ENCODE measurements at regions not wholly inside any gene's neighbourhood (a gene's known extent, or its start where the extent isn't known, plus 50 kb on each side); places are given as distances from the start of the nearest gene placed in this dataset.
"Not testable (repeated sequence)": the region's sequence is repeated elsewhere in the genome, so short reads cannot be mapped to it uniquely, and the experiment has no call there.

DNA sequence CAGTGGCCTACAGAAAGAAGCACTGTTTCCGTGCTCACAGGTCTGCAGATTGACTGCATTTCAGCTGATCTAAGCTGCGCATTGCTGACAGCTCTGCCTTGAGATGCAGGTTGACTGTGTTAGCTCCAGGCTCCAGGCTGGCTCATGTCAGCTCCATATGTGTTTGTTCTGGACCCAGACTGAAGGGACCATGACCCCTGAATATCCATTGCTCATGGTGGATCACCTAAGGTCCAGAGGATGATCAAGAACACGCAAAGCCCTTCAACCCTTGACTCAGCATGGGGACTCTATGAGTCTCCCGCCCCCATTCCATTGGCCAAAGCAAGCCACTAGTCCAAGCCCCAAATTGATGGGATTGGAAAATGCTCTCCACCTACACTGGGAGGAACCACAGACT is 239.3 kb upstream of the C16orf82 start:
- DNase-seq (ENCODE audit: low spot score), result no peak
- Histone ChIP-seq H3K4me2 (ENCODE audit: low read length) (no peak overlapping the region), H3K9me2 (ENCODE audit: insufficient read depth, low read length) (no peaks in the 10 kb centered on the region), H2AFZ (ENCODE audit: low read length) (no peak overlapping the region), H3K27ac (ENCODE audit: low read depth, low read length, poor library complexity, severe bottlenecking) (no peak overlapping the region), H3K4me1 (ENCODE audit: insufficient read depth, low read length, poor library complexity, severe bottlenecking) (no peaks in the 10 kb centered on the region), H3K36me3 (ENCODE audit: insufficient read depth, low read length) (no peaks in the 10 kb centered on the region), H4K20me1 (ENCODE audit: insufficient read depth, low read length) (no peaks in the 10 kb centered on the region), H3K4me3 (ENCODE audit: low read depth, low read length, poor library complexity, severe bottlenecking) (no peak overlapping the region), H3K9me3 (ENCODE audit: low read length) (no peaks in the 10 kb centered on the region), H3K79me2 (ENCODE audit: insufficient read depth, low read depth, low read length) (no peaks in the 10 kb centered on the region)
- BruUV-seq (replicated peaks), result no TSS peak
- intact Hi-C loops (cut with micrococcal nuclease; ENCODE audit: unreplicated experiment), result no loop called here
- ChIA-PET POLR2A (no interaction called here), CTCF (ENCODE audit: unreplicated experiment) (no interaction called here)
- TF ChIP-seq, protein P1, sequence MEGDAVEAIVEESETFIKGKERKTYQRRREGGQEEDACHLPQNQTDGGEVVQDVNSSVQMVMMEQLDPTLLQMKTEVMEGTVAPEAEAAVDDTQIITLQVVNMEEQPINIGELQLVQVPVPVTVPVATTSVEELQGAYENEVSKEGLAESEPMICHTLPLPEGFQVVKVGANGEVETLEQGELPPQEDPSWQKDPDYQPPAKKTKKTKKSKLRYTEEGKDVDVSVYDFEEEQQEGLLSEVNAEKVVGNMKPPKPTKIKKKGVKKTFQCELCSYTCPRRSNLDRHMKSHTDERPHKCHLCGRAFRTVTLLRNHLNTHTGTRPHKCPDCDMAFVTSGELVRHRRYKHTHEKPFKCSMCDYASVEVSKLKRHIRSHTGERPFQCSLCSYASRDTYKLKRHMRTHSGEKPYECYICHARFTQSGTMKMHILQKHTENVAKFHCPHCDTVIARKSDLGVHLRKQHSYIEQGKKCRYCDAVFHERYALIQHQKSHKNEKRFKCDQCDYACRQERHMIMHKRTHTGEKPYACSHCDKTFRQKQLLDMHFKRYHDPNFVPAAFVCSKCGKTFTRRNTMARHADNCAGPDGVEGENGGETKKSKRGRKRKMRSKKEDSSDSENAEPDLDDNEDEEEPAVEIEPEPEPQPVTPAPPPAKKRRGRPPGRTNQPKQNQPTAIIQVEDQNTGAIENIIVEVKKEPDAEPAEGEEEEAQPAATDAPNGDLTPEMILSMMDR (conservative IDR thresholded peaks at IDR 0.05; ENCODE audit: low read length), result no peak
- no peak for TF ChIP-seq EZH2phosphoT487 (IDR thresholded peaks at IDR 0.05; ENCODE audit: borderline replicate concordance, low read depth, low read length)

DNA sequence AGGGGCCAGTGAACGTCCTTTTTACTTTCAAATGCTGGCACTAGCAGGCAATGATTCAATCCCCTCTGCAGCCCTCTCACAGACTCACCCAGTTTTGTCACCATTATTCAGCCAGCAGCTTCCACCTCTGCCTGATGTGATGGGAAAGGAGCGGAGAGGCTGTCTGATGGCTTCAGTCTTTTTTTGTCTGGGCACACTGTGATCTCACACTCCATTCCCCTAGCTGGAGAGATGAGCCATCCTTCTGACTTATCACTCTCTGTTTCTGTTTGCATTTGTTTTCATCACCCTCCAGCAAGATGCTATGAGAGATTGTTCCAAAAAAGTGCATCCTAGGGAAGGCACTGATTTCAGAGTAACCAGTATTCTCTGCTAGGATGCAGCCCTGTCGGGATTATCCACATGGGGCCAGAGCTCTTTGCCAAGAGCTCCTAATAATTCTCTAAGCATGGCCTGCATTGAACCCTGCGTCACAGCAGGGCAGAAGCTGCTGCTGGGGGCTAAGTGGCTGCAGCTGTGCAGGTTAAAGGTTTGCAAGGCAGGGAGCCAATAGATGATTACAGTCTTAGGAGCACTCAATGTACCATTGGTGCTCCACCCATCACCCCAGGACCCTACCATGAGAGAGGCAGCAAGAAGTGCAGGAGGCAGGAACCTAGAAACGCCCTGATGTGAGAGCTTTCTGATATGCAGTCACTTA is 236.1 kb upstream of the C16orf82 start:
- Histone ChIP-seq H3K4me3 (ENCODE audit: low read depth, low read length, poor library complexity, severe bottlenecking) (no peak overlapping the region), H3K9me3 (ENCODE audit: low read length) (no peaks in the 10 kb centered on the region), H3K27ac (ENCODE audit: low read depth, low read length, poor library complexity, severe bottlenecking) (no peak overlapping the region), H3K4me2 (ENCODE audit: low read length) (no peak overlapping the region), H4K20me1 (ENCODE audit: insufficient read depth, low read length) (no peaks in the 10 kb centered on the region), H3K79me2 (ENCODE audit: insufficient read depth, low read depth, low read length) (no peaks in the 10 kb centered on the region), H3K4me1 (ENCODE audit: insufficient read depth, low read length, poor library complexity, severe bottlenecking) (no peaks in the 10 kb centered on the region), H2AFZ (ENCODE audit: low read length) (no peak overlapping the region), H3K9me2 (ENCODE audit: insufficient read depth, low read length) (no peaks in the 10 kb centered on the region), H3K36me3 (ENCODE audit: insufficient read depth, low read length) (no peaks in the 10 kb centered on the region)
- TF ChIP-seq EZH2phosphoT487 (IDR thresholded peaks at IDR 0.05; ENCODE audit: borderline replicate concordance, low read depth, low read length), result no peak
- TF ChIP-seq, protein P1 (conservative IDR thresholded peaks at IDR 0.05; ENCODE audit: low read length), result no peak
- no TSS peak for BruUV-seq (replicated peaks)
- intact Hi-C loops (cut with micrococcal nuclease; ENCODE audit: unreplicated experiment), result no loop called here
- CTCF ChIA-PET (ENCODE audit: unreplicated experiment), result no interaction called here
- DNase-seq (ENCODE audit: low spot score), result no peak
- POLR2A ChIA-PET, result no interaction called here

DNA sequence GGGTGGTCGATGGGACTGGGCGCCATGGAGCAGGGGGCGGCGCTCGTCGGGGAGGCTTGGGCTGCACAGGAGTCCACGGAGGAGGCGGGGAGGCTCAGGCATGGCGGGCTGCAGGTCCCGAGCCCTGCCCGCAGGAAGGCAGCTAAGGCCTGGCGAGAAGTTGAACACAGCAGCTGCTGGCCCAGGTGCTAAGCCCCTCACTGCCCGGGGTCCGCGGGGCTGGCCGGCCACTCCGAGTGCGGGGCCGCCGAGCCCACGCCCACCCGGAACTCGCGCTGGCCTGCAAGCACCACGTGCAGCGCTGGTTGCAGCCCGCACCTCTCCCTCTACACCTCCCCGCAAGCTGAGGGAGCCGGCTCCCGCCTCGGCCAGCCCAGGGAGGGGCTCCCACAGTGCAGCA is 230.6 kb upstream of the C16orf82 start:
- BruUV-seq (replicated peaks); CTCF ChIA-PET (ENCODE audit: unreplicated experiment); intact Hi-C loops (cut with micrococcal nuclease; ENCODE audit: unreplicated experiment): not testable (repeated sequence)

More for the DNA sequence above, 230.6 kb upstream of the C16orf82 start:
- H3K4me2 ChIP-seq (ENCODE audit: low read length); H3K9me2 ChIP-seq (ENCODE audit: insufficient read depth, low read length); H4K20me1 ChIP-seq (ENCODE audit: insufficient read depth, low read length); DNase-seq (ENCODE audit: low spot score); H3K4me1 ChIP-seq (ENCODE audit: insufficient read depth, low read length, poor library complexity, severe bottlenecking); POLR2A ChIA-PET; H3K27ac ChIP-seq (ENCODE audit: low read depth, low read length, poor library complexity, severe bottlenecking); H3K36me3 ChIP-seq (ENCODE audit: insufficient read depth, low read length); H3K9me3 ChIP-seq (ENCODE audit: low read length); H2AFZ ChIP-seq (ENCODE audit: low read length); H3K4me3 ChIP-seq (ENCODE audit: low read depth, low read length, poor library complexity, severe bottlenecking); H3K79me2 ChIP-seq (ENCODE audit: insufficient read depth, low read depth, low read length): not testable (repeated sequence)
